HepG2 (cell line): ENCODE measurements at regions not wholly inside any gene's neighbourhood (a gene's known extent, or its start where the extent isn't known, plus 50 kb on each side); places are given as distances from the start of the nearest gene placed in this dataset.

Experiments
- ELF1 ChIP-seq: sonication (generic); formaldehyde crosslinking; IDR thresholded peaks from 2 replicates; pipeline ENCODE4 v1.4.0; 2020; ENCODE audit warnings: missing genetic modification reagents
- GTF3A ChIP-seq: sonication (generic); formaldehyde crosslinking; conservative IDR thresholded peaks from 2 replicates; pipeline ENCODE4 v1.4.0; 2020; ENCODE audit warnings: mild to moderate bottlenecking, missing genetic modification reagents
- TF ChIP-seq, protein P1 (sequence below): sonication (generic); formaldehyde crosslinking; IDR thresholded peaks from 2 replicates; pipeline ENCODE4 v1.5.0; 2020; ENCODE audit warnings: mild to moderate bottlenecking, missing genetic modification reagents, moderate library complexity

DNA sequence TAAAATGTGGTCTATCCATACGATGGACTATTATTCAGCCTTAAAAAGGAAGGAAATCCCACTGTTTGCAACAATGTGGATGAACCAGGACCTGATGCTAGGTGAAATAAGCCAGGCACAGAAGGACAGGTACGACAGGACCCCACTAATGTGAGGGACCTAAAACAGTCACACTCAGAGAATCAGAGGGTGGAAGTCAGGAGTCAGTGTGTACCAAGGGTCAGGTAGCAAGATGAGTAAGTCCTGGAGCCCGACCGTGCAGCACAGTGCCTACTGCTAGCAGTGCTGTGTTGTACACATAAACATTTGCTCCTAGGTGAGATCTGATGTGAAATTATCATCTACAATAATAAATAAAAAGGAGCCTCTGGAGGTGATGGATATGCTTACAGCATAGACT lies 322.3 kb downstream of the GLRX3 start:
- TF ChIP-seq, protein P1, sequence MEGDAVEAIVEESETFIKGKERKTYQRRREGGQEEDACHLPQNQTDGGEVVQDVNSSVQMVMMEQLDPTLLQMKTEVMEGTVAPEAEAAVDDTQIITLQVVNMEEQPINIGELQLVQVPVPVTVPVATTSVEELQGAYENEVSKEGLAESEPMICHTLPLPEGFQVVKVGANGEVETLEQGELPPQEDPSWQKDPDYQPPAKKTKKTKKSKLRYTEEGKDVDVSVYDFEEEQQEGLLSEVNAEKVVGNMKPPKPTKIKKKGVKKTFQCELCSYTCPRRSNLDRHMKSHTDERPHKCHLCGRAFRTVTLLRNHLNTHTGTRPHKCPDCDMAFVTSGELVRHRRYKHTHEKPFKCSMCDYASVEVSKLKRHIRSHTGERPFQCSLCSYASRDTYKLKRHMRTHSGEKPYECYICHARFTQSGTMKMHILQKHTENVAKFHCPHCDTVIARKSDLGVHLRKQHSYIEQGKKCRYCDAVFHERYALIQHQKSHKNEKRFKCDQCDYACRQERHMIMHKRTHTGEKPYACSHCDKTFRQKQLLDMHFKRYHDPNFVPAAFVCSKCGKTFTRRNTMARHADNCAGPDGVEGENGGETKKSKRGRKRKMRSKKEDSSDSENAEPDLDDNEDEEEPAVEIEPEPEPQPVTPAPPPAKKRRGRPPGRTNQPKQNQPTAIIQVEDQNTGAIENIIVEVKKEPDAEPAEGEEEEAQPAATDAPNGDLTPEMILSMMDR (CRISPR knock-in tag), result no peak
- no peak for TF ChIP-seq GTF3A (CRISPR knock-in tag)
- TF ChIP-seq ELF1 (CRISPR knock-in tag), result no peak
